ENCODE measurements at regions not wholly inside any gene's neighbourhood (a gene's known extent, or its start where the extent isn't known, plus 50 kb on each side); places are given as distances from the start of the nearest gene placed in this dataset.

DNA sequence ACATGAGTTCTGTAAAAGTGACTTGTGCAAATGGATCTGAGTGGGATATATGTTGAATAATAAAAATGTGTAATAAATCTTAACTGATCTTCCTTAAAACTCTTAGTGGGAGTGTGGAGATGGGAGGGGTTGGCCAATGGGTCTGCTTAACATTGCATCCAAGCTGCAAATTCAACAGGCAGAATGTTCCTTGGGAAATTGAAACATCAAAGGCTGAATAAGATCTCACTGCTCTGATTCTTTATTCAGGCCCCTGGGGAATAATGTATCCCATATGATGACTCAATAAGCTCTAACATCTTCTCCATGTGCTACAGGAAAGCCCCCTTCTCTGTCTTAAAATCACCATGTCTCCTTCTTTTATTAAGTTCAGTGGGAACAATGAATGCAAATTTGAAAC, 373.2 kb upstream of the PODXL start:
- Histone ChIP-seq H3K56ac (ENCODE audit: extremely low read depth, insufficient read depth, low read length) (no peak overlapping the region), H3K9me3 (ENCODE audit: control insufficient read depth, insufficient read depth, low read length) (no peaks in the 10 kb centered on the region), H4K91ac (ENCODE audit: insufficient read depth, low read depth, low read length) (no peak overlapping the region), H2BK15ac (ENCODE audit: low read depth, low read length) (no peak overlapping the region), H4K5ac (ENCODE audit: low read depth, low read length) (no peak overlapping the region), H3K9me1 (ENCODE audit: insufficient read depth, low read length) (peaks cover 2% of the 10 kb centered on the region; the same call in 1 of the 2 replicates), H2AK9ac (replicated peaks; ENCODE audit: low read depth, low read length, poor library complexity) (no peak overlapping the region), H3K4me1 (ENCODE audit: control insufficient read depth, insufficient read depth, low read length) (no peaks in the 10 kb centered on the region), H3K14ac (replicated peaks; ENCODE audit: low read depth, low read length) (no peak overlapping the region), H4K8ac (ENCODE audit: low read depth in 2 of 2, low read length in 2 of 2) (no peak overlapping the region), H3K4me2 (ENCODE audit: low read depth, low read length) (no peak overlapping the region), H3K23ac (ENCODE audit: low read depth, low read length) (no peak overlapping the region), H3K9ac (ENCODE audit: low read depth, low read length) (no peak overlapping the region), H3K27ac (ENCODE audit: insufficient read depth, low read length) (no peak overlapping the region), H2BK5ac (ENCODE audit: low read depth, low read length, poor library complexity, severe bottlenecking) (no peak overlapping the region), H3K36me3 (ENCODE audit: control insufficient read depth, insufficient read depth, low read length) (no peaks in the 10 kb centered on the region), H4K20me1 (ENCODE audit: insufficient read depth, low read length) (no peaks in the 10 kb centered on the region), H2AFZ (replicated peaks; ENCODE audit: low read length, poor library complexity) (no peak overlapping the region), H2BK20ac (ENCODE audit: low read depth, low read length) (no peak overlapping the region), H3K4ac (ENCODE audit: low read depth, low read length) (no peak overlapping the region), H3K79me1 (ENCODE audit: low read depth in 1 of 2, low read length in 2 of 2) (no peaks in the 10 kb centered on the region), H2BK120ac (ENCODE audit: low read depth, low read length) (no peak overlapping the region), H3K18ac (ENCODE audit: low read depth, low read length) (no peak overlapping the region), H2AK5ac (ENCODE audit: low read depth, low read length) (no peak overlapping the region), H3K4me3 (ENCODE audit: insufficient read depth, low read depth, low read length) (no peak overlapping the region), H3K27me3 (ENCODE audit: control insufficient read depth, insufficient read depth, low read length) (no peaks in the 10 kb centered on the region)
- intact Hi-C loops (cut with micrococcal nuclease) (no loop called here), dilution Hi-C loops (cut with HindIII; ENCODE audit: low sequenced_read_pairs, unreplicated experiment) (no loop called here), in situ Hi-C loops (cut with MboI; ENCODE audit: low sequenced_read_pairs) (no loop called here)
- ATAC-seq (ENCODE audit: low read depth) (no peak), DNase-seq (no peak)
- ChIA-PET CTCF (no interaction called here), POLR2A (ENCODE audit: unreplicated experiment) (no interaction called here)
- BruUV-seq (replicated peaks), result no TSS peak
- TF ChIP-seq POLR2A (IDR thresholded peaks at IDR 0.05; ENCODE audit: low read depth, low read length) (no peak), FOS (IDR thresholded peaks at IDR 0.05; ENCODE audit: low read depth, low read length) (no peak), RAD21 (IDR thresholded peaks at IDR 0.05; ENCODE audit: low read length) (no peak), BHLHE40 (IDR thresholded peaks at IDR 0.05; ENCODE audit: low read depth, low read length) (no peak), CHD1 (IDR thresholded peaks at IDR 0.05; ENCODE audit: low read depth, low read length) (no peak), SMC3 (IDR thresholded peaks at IDR 0.05; ENCODE audit: low read depth, low read length) (no peak), MAZ (IDR thresholded peaks at IDR 0.05; ENCODE audit: borderline replicate concordance, low read depth, low read length) (no peak), RFX5 (IDR thresholded peaks at IDR 0.05; ENCODE audit: low read depth, low read length) (no peak), CEBPB (IDR thresholded peaks at IDR 0.05; ENCODE audit: low read depth, low read length) (no peak), NFE2L2 (IDR thresholded peaks at IDR 0.05; ENCODE audit: low read depth, low read length) (no peak), MAFK (IDR thresholded peaks at IDR 0.05; ENCODE audit: low read depth, low read length) (no peak), MXI1 (IDR thresholded peaks at IDR 0.05; ENCODE audit: borderline replicate concordance, low read depth, low read length) (no peak), RCOR1 (IDR thresholded peaks at IDR 0.05; ENCODE audit: insufficient replicate concordance, low read length) (no peak)
- TF ChIP-seq, protein P1, sequence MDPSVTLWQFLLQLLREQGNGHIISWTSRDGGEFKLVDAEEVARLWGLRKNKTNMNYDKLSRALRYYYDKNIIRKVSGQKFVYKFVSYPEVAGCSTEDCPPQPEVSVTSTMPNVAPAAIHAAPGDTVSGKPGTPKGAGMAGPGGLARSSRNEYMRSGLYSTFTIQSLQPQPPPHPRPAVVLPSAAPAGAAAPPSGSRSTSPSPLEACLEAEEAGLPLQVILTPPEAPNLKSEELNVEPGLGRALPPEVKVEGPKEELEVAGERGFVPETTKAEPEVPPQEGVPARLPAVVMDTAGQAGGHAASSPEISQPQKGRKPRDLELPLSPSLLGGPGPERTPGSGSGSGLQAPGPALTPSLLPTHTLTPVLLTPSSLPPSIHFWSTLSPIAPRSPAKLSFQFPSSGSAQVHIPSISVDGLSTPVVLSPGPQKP (IDR thresholded peaks at IDR 0.05; ENCODE audit: borderline replicate concordance, low read depth, low read length), result no peak
- TF ChIP-seq, protein P2, sequence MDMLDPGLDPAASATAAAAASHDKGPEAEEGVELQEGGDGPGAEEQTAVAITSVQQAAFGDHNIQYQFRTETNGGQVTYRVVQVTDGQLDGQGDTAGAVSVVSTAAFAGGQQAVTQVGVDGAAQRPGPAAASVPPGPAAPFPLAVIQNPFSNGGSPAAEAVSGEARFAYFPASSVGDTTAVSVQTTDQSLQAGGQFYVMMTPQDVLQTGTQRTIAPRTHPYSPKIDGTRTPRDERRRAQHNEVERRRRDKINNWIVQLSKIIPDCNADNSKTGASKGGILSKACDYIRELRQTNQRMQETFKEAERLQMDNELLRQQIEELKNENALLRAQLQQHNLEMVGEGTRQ (IDR thresholded peaks at IDR 0.05; ENCODE audit: low read depth, low read length), result no peak
- TF ChIP-seq, protein P3, sequence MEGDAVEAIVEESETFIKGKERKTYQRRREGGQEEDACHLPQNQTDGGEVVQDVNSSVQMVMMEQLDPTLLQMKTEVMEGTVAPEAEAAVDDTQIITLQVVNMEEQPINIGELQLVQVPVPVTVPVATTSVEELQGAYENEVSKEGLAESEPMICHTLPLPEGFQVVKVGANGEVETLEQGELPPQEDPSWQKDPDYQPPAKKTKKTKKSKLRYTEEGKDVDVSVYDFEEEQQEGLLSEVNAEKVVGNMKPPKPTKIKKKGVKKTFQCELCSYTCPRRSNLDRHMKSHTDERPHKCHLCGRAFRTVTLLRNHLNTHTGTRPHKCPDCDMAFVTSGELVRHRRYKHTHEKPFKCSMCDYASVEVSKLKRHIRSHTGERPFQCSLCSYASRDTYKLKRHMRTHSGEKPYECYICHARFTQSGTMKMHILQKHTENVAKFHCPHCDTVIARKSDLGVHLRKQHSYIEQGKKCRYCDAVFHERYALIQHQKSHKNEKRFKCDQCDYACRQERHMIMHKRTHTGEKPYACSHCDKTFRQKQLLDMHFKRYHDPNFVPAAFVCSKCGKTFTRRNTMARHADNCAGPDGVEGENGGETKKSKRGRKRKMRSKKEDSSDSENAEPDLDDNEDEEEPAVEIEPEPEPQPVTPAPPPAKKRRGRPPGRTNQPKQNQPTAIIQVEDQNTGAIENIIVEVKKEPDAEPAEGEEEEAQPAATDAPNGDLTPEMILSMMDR (conservative IDR thresholded peaks at IDR 0.05; ENCODE audit: low read depth, low read length), result no peak

All from IMR-90 (cell line).